Ascending aorta (tissue), 2 donors: ENCODE measurements at regions not wholly inside any gene's neighbourhood (a gene's known extent, or its start where the extent isn't known, plus 50 kb on each side); places are given as distances from the start of the nearest gene placed in this dataset.

ENCODE experiments used
- DNase-seq, 2 donors: peaks; one replicate each; pipeline ENCODE4 v3.0.0-alpha.2; 2019; ENCODE audit warnings: low spot score in 2 of 2
- H3K27ac ChIP-seq, 2 donors: fragments of 200-600 bp; sonication (generic); one replicate each; pipeline ENCODE4 v1.5.1; 2016 to 2017; ENCODE audit warnings: mild to moderate bottlenecking in 1 of 2
- H3K27me3 ChIP-seq: fragments of 200-600 bp; sonication (generic); one replicate; pipeline ENCODE4 v1.5.1; 2017
- H3K36me3 ChIP-seq, 2 donors: fragments of 200-600 bp; sonication (generic); one replicate each; pipeline ENCODE4 v1.5.1; 2016
- H3K4me1 ChIP-seq, 2 donors: fragments of 200-600 bp; sonication (generic); one replicate each; pipeline ENCODE4 v1.5.1; 2016 to 2017; ENCODE audit warnings: mild to moderate bottlenecking in 1 of 2
- H3K4me3 ChIP-seq, 2 donors: fragments of 200-600 bp; sonication (generic); one replicate each; pipeline ENCODE4 v1.5.1; 2016 to 2017; ENCODE audit warnings: mild to moderate bottlenecking in 1 of 2
- H3K9me3 ChIP-seq, 2 donors: fragments of 200-600 bp; sonication (generic); one replicate each; pipeline ENCODE4 v1.5.1; 2016
- CTCF ChIP-seq, 3 experiments: fragments of 200-600 bp in 2 of 3; fragments of 450-650 bp in 1 of 3; sonication (generic) in 2 of 3; IDR thresholded peaks; one replicate each; pipeline ENCODE4 v1.5.1; 2016 to 2019; ENCODE audit warnings: antibody characterized with exemption in 3 of 3, mild to moderate bottlenecking in 1 of 3, moderate library complexity in 1 of 3
- intact Hi-C: fragments of 100-400 bp; cut with DNase I; formaldehyde crosslinking; loops from one replicate; pipeline ENCODE4 v1.15.1; 2023

GRCh38 chr1:37277366-37277765 is 197.0 kb upstream of the ZC3H12A start:
- no peaks in the 10 kb centered on the region for H3K9me3 ChIP-seq
- intact Hi-C loops = no loop called here
- no peaks in the 10 kb centered on the region for H3K27me3 ChIP-seq
- no peak overlapping the region for H3K4me3 ChIP-seq
- no peak for TF ChIP-seq CTCF (IDR thresholded peaks at IDR 0.05)
- no peaks in the 10 kb centered on the region for H3K36me3 ChIP-seq
- no peak for DNase-seq
- H3K27ac ChIP-seq = no peak overlapping the region
- no peaks in the 10 kb centered on the region for H3K4me1 ChIP-seq

DNA sequence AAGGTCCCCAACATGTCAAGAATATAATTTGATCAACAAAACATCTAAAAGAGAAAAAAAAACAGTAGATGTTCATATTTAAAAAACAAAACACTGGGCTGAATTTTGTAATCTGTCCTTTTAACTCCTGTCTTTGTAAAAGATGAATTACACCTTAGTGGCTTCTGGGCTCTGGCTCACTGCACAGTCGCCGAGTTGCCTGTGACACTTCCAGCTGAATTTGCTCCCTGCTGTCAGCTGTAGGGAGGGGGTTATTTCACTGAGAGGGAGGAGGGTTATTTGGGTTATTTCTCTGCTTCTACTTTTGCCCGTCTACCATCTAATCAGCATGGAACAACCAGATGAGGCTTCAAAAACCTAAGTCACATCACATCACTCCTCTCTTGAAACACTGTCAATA is 193.0 kb upstream of the ZC3H12A start:
- no peak for DNase-seq
- H3K27me3 ChIP-seq = no peaks in the 10 kb centered on the region
- no peak for TF ChIP-seq CTCF (IDR thresholded peaks at IDR 0.05)
- intact Hi-C loops = no loop called here
- H3K4me3 ChIP-seq = no peak overlapping the region
- no peak overlapping the region for H3K27ac ChIP-seq
- no peaks in the 10 kb centered on the region for H3K36me3 ChIP-seq
- peaks cover 0 to 3% of the 10 kb centered on the region in 2 donors for H3K9me3 ChIP-seq
- no peaks in the 10 kb centered on the region for H3K4me1 ChIP-seq

DNA sequence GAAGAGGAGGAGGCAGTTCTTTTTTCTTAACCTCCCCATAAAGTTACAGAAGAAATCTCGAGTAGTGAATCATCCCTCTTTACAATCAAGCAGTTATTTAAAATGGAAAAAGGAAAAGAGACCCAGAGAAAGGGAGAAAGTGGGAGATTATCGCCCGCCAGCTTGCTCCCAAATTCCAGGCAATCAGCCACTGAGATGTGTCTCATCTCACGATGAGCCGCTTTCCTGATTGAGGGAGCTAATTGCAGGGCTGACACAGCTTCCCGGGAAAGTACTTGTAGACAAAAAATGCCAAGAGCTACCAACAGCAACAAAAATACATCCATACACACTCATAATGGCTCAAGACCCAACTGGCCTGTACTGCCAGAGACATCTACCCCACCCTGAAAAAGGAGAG is 191.6 kb upstream of the ZC3H12A start:
- Histone ChIP-seq H3K36me3 (no peaks in the 10 kb centered on the region), H3K9me3 (peaks cover 0 to 3% of the 10 kb centered on the region in 2 donors), H3K27me3 (no peaks in the 10 kb centered on the region), H3K4me1 (no peaks in the 10 kb centered on the region), H3K27ac (no peak overlapping the region), H3K4me3 (no peak overlapping the region)
- DNase-seq = no peak
- no peak for TF ChIP-seq CTCF (IDR thresholded peaks at IDR 0.05)
- intact Hi-C loops = no loop called here

DNA sequence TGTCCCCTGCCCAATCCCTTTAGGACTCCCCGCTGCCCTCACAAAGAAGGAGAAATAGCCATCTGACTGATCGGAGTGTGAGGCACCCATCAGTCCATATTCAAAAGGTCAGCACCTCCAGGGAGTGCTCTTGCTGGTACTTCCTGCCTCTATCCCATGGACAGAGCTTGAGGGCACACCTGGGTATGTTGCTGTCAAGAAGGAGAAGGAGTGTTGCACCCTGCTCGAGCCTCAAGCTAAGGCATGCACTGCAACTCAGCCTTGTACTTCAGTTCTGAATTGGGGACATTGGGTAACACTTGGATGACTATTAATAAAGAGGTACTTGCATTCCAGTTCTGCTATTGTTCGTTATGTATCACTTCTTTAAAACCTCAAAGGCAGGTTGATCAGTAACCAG is 190.3 kb upstream of the ZC3H12A start:
- TF ChIP-seq CTCF (IDR thresholded peaks at IDR 0.05) = no peak
- Histone ChIP-seq H3K9me3 (peaks cover 0 to 3% of the 10 kb centered on the region in 2 donors), H3K4me1 (no peaks in the 10 kb centered on the region), H3K4me3 (no peak overlapping the region), H3K27ac (no peak overlapping the region), H3K27me3 (no peaks in the 10 kb centered on the region), H3K36me3 (no peaks in the 10 kb centered on the region)
- no peak for DNase-seq
- intact Hi-C loops = no loop called here

- intact Hi-C loops = no loop called here
- TF ChIP-seq CTCF (IDR thresholded peaks at IDR 0.05) = no peak
- Histone ChIP-seq H3K27me3 (no peaks in the 10 kb centered on the region), H3K4me1 (no peaks in the 10 kb centered on the region), H3K27ac (no peak overlapping the region), H3K36me3 (no peaks in the 10 kb centered on the region), H3K9me3 (peaks cover 0 to 3% of the 10 kb centered on the region in 2 donors), H3K4me3 (no peak overlapping the region)
- no peak for DNase-seq
Observed at GRCh38 chr1:37286881-37287280, 187.5 kb upstream of the ZC3H12A start.

- H3K4me1 ChIP-seq = no peaks in the 10 kb centered on the region
- TF ChIP-seq CTCF (IDR thresholded peaks at IDR 0.05) = no peak
- H3K36me3 ChIP-seq = no peaks in the 10 kb centered on the region
- H3K27ac ChIP-seq = no peak overlapping the region
- intact Hi-C loops = no loop called here
- H3K9me3 ChIP-seq = peaks cover 0 to 3% of the 10 kb centered on the region in 2 donors
- no peak for DNase-seq
- no peaks in the 10 kb centered on the region for H3K27me3 ChIP-seq
- no peak overlapping the region for H3K4me3 ChIP-seq
Observed at GRCh38 chr1:37288900-37289299, 185.5 kb upstream of the ZC3H12A start.
